GM19455 (cell line): ENCODE measurements at regions not wholly inside any gene's neighbourhood (a gene's known extent, or its start where the extent isn't known, plus 50 kb on each side); places are given as distances from the start of the nearest gene placed in this dataset.
A peak's percentile ranks its signal among the peaks of the same experiment; 100 is the strongest.

Source experiments
- ATAC-seq: cut with Tn5 transposase; IDR thresholded peaks from one replicate; pipeline ENCODE4 v1.9.1; 2021; ENCODE audit not compliant: unreplicated experiment

DNA sequence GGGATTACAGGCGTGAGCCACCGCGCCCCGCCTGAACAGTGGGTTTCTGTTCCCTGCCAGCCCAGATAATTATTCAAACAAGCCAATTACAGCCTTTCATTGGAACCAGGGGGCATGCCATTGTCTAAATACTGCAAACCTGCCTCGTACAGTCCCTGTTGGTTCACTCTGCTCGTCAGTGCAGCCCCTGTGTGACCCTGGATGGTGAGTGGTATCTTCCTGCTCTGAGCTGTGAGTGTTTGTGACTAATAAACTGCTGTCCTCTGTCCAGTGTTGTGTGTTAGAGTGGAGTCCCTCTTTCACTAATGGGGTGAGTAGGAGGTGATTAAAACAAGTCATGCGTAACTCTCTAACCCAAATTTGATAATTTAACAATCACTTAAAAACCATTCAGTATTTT lies 176.5 kb upstream of the FAM3C start:
- ATAC-seq = no peak

DNA sequence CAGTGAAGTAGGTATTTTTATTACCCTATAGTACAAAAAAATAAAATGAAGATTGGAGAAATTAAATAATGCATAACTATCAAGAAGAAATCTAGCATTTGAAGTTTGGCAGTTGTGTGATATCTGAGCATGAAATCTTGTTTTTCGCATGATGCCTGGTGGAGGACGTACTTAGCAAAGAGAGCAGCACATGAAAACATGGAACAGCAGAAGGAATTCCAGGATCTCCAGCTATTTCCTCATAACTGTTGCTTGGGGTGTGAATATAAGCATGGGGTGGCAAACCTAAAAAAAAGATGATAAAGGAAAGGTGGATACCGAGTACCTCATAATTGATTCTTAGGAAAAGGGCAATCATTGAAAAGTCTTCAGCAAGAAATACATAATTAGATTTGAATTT lies 174.3 kb upstream of the FAM3C start:
- no peak for ATAC-seq

GRCh38 chr7:121563177-121563576 lies 167.1 kb upstream of the FAM3C start:
- ATAC-seq = no peak

DNA sequence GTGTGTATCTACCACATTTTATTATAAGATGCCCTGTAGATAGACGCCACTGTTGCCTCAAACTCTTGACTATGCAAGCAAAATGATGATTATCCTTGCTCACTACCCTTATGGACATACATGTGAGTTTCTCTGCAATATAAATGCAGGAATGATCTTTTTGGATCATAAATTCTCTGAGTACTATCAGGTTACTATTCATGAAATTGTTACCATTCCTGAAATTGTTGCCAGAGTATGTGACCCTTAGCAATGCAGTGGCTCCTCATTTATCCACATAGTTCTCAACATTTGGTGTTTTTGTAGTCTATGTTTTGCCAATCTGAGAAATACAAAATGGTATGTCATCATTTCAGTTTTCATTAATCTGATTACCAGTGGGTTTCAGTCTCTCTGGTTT lies 166.2 kb upstream of the FAM3C start:
- ATAC-seq = no peak

GRCh38 chr7:121561717-121562116 lies 165.6 kb upstream of the FAM3C start:
- ATAC-seq = no peak

- no peak for ATAC-seq
Observed at GRCh38 chr7:121560267-121560990, 164.3 kb upstream of the FAM3C start.

- ATAC-seq = no peak
Observed at GRCh38 chr7:121558288-121558687, 162.2 kb upstream of the FAM3C start.

DNA sequence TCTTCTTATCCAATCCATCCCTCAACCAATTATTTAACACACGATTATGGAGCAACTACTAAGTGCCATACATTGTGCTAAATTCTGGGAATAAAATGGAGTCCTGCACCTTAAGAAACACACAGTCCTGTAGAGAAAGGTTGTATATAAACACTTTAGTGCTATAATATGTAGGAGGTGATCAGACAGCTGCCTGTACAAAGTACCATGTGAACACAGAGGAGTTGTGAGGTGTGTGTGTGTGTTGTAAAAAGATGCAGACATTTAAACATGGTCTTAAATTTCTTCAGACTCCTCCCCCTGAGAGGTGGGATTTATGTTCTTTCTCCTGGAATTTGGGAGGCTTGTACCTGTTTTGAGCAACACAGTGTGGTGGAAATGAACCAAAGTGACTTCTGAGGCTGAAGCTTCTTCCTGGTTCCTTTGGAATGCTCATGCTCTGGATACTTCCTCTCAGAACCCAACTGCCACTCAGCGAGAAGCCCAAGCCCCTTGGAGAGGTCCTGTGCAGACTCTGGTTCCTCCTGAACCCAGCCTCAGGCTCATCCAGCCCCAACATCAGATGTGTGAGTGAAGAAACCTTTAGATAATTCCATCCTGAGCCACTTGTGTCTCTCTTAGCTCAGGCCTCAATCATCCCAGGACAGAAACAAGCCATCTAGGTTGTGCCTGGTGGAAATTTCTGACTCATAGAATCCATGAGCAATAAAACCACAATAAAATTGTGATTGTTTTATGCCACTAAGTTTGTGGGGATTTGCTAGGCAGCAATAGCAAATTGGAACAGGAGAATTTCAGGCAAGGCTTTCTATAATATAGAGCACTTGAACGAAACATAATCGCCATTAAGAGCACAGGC lies 161.2 kb upstream of the FAM3C start:
- no peak for ATAC-seq

DNA sequence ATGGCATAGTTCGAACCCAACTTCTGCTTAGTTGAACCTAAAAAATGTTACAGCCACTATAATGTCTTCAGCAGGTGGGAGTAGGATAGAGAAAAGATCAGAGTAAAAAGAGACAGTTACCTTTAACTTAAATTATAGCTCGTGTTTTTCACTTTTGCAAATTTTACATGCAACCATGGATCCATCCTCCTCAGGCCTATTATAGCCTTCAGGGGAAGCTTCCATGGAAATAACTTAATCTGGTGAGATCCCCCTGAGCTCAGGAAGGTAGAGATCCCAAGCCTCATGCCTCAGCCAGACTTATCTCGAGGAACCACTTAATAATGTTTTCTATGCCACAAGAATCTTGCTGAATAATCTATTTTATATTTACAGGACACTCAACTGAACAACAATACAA lies 159.4 kb upstream of the FAM3C start:
- ATAC-seq = no peak

GRCh38 chr7:121547544-121548092 lies 151.5 kb upstream of the FAM3C start:
- peak; percentile 85 for ATAC-seq

GRCh38 chr7:121546632-121547543 lies 150.8 kb upstream of the FAM3C start:
- ATAC-seq = no peak

DNA sequence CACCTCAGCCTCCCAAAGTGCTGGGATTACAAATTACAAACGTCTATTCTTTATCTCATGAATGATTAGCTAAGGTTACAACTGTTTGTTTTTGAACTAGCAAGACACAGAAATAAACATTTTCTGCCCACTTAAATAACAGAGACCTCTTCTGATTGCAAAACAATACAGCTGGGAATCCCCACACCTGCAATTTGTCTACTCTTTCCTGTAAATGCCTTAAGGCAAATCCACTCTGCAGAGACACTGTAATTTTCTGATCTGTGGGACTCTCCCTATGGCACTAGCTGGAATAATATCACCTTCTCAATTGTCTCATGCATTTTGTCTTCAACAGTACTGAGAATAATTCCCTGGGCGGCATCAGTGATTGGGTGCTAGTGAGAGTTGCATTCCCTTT lies 149.3 kb upstream of the FAM3C start:
- no peak for ATAC-seq

- no peak for ATAC-seq
Observed at GRCh38 chr7:121544726-121545125, 148.6 kb upstream of the FAM3C start.

- ATAC-seq = no peak
Observed at GRCh38 chr7:121544238-121544637, 148.1 kb upstream of the FAM3C start.

DNA sequence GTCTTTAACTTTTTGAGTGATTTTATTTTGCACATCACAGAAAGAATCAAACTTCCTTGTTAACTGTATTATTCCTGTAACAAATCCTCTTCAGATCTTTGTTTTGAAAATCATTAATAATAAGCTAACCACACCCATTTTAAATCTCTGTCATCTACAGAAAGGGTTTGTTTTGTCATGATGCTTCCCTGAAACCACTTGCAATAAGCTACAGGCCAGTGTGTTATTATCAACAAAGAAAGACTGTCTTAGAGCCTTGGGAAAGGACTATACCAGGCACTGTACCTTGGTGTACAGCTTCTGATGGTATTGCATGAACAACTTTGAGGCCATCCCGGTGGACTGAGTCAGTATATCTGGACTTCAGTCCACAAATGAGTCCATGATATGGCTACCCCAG lies 145.3 kb upstream of the FAM3C start:
- ATAC-seq = no peak

DNA sequence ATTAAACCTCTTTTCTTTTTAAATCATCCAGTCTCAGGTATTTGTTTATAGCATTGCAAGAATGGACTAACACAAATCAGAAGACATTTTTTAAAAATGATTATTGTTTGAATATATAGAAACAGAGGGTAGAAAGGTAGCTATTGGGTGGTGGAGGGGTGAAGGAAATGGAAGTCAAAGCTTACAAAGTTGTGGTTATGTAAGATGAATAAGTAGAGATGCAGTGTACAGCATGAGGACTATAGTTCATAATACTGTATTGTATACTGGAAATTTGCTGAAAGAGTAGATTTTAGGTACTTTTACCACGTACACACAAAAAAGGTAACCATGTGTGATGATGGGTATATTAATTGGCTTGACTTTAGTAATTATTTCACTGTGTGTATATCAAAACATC lies 144.0 kb upstream of the FAM3C start:
- ATAC-seq = no peak

DNA sequence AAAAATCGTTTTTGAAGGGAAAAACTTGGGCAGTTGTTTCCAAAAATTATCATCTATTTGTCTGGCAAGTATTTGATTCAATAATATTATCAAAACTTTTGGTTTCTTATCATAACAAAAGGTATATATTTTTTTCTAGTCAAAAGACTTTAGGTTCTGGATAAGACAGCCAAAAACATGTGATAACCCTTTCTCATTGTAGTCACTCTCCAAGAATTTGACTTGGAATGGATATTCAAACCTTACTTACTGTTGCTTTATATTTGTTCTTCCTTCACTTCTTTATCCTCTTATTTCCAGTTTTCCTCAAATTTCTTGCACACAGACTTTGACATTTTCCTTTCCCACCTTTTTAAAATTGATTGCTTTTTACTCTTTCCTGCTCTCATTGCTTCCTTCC lies 140.9 kb upstream of the FAM3C start:
- no peak for ATAC-seq

DNA sequence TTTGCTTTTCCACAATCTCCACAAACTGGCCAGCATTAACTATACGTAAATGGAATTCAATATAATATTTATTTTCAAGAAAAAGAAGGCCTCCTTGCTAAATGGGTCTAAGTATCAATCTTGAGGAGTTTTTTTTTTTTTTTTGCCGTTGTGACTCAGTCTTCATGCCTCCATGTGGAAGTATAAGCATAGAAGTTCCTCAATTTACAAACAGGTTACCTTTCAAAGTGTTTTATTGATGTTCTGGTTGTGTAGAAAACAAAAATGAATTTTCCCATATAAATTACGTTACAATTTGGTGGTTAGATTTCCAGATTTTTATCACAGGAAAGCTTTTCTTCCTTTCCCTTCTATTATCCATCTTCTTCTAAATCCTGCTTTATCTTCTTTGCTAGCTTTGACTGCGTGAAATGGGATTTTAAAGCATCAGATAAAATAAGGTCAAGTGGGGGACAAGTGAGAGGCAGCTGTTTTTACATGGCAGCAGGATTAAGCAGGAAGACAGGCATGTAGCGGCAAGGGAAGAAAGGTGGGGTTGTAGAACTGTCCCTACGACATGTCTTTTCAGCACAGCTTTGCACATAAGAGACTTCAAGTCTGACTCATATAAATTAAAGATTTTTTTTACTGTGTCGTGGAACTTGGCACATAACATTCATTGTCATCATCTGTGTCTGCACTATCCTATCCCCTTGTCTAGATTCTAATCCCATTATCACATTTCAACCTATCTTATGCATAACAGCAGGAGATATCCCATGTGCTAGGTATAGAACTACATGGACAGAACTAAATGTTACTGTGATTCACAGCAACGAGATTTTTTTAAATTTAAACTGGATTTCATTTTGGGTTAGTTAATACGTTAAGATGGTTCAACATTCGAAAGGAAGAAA lies 135.3 kb upstream of the FAM3C start:
- no peak for ATAC-seq

GRCh38 chr7:121530227-121531174 lies 134.4 kb upstream of the FAM3C start:
- ATAC-seq = peak; percentile 100
